GM18867 (cell line): ENCODE measurements at regions not wholly inside any gene's neighbourhood (a gene's known extent, or its start where the extent isn't known, plus 50 kb on each side); places are given as distances from the start of the nearest gene placed in this dataset.

ENCODE experiments used
- ATAC-seq: cut with Tn5 transposase; IDR thresholded peaks from one replicate; pipeline ENCODE4 v1.9.1; 2021; ENCODE audit warnings: mild to moderate bottlenecking, moderate library complexity; ENCODE audit not compliant: unreplicated experiment

DNA sequence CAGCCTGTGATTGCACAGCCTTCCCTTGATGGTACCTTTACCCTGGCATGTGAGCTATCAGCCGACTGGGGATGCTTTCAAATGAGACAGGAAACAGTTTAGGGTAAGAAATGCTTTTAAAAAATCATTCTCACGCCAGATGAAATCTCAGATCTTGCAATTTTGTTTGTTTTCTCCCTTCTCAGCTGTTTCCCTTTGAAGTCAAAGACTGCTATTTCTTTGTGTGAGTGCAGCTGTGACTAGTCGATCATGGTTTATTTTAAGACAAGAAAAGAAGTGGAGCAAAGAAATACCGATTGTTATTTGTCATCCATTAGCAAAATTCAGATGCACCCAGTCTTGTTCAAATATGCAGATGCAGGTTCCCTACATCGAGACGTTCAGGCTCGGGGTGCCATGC is 489.7 kb downstream of the QKI start:
- no peak for ATAC-seq

DNA sequence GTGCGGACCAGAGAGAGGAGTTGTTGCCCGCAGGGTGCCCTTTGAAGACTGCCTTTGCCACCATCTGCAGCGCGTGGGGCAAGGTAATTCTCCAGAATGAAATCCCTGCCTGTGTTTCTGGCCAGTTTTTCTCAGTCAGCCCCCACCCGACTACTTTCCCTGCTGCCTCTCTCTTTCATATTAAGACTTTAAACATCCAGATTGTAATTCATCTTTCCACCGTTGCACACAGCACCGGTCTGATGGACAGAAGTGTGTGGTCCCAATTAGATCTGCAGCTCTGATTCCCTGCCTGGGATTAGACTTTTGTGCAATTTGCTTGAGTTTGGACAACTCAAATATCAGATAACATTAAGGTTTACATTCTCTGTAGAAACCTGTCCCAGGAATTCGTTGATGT is 489.0 kb downstream of the QKI start:
- no peak for ATAC-seq

DNA sequence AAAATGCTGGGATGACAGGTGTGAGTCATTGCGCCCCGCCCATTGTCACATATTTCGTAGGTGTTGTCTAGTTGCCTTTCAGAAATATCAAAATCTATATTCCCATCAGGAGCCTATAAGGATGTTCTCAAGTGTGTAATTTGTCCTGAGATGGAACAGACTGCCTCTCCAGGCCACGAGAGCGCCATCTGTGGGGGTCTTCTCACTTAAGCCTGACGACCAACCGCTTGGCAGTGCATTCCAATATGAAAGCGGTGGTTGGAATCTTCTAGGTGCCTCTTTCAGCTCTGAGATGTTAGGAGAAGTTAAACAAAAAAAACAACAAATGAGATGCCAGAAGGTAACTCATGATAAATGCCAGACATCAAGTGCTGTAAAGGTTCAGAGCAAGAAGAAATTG is 488.5 kb downstream of the QKI start:
- no peak for ATAC-seq

DNA sequence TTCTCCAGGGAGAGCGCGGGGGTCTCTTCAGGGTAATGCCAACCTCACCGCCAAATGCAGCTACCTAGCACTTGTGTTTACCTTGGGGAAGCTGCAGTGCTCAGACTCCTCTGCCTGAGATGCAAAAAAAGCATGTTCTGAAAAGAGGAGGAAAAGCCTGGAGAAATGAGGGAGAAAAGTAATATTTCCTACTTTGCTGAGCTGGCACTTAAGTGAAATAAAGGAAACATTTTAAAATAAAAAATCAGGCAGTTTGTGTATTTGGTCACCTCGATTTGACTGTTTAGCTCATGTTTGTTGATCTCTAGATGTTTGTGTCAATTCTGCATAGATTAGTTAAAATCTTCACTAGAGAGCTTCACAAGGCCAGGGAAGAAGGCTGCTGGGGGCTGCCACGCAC is 487.2 kb downstream of the QKI start:
- ATAC-seq = no peak

DNA sequence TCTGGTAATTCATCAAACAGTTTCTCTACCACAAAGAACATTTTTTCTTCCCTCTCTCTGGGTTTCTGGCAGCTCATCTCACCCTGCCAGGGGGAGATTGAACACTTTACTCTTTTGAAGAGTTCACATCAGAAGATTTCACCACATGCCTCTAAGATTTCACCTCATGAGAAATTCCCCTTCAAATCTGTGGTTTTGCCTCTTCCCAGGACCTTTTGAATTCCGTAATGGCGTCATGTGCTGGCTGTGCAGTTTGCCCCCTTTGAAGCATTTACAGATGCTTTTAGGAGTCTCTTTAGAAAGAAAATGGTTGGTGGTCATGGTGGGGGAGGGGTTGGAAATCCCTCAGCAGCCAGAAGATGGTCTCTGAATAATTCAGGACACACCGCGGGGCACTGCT is 486.1 kb downstream of the QKI start:
- ATAC-seq = no peak

DNA sequence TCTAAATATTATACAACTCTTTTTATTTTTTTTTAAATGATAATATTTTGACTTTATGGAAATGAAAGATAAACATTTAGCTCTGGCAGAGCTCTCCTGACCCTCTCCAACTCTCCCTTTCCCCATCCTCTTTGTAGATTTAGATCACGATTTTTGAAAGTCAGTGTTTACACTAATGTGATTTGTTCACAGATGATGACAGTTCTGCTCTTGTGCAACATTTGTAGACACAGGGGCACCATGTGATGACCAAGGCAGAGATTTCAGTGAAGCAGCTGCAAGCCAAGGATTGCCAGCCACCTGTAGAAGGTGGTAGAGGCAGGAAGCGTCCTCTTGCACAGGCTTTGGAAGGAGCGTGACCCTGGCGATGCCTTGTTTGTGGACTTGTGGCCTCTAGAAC is 483.2 kb downstream of the QKI start:
- ATAC-seq = no peak

DNA sequence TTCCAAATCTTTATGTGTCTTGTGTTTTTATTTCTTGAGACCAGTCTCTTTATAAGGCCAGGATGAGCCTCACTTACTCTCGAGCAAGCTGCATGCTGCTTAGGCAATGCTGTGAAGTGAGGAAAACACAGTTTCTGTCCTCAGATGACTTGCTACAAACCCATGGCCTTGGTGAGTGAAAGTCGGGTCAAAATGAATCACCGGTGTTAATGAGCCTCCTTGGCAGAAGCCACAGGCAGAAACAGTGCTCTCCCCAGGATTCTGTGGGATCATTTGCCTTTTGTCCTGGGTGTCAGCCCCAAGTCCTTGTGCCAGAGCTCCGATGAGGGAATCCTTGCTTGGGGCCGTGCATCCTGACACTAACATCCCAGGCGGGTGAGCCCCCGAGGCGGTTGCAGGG is 482.5 kb downstream of the QKI start:
- no peak for ATAC-seq

DNA sequence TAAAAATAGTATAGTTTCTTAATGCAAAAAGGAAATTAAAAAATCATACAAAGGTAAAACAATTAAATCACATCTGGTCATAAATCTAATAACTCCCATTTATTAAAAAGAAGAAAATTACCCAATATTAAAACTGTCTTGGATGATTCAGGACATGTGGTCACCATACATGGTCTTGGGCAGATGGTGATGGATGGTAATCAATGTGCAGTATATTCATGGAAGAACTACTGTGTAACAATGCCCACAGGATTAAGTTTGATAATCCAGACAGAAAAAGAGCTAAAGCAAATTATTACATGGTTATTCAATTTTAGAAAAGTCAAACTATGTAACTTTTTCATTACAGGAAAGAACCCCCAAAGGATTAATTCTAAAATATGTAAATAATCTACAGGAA is 480.6 kb downstream of the QKI start:
- ATAC-seq = no peak

DNA sequence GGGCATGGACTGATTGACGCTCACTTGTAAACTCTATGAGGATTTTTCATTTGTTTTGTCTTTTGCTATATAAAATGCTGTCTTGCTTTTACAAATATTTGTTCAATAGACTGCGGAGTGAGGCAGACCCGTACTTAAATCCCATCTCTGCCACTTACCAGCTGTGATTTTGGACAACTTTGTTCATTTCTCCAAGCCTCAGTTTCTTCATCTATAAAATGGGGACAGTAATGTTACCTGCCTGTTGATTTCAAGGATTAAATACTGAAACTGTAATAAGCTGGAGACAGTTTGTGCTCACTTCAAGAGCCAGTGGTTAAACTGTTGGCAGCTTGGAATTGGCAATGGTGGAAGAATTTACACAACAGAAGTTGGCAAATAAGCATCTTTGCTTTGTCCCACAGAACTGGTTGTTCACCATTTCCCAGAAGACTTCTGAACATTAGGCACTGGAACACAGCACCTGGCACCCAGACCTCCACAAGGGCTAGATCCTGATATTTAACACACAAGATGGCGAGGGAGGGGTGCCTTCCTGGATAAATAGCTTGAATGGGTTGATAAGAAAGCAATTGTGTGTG is 479.2 kb downstream of the QKI start:
- ATAC-seq = no peak

DNA sequence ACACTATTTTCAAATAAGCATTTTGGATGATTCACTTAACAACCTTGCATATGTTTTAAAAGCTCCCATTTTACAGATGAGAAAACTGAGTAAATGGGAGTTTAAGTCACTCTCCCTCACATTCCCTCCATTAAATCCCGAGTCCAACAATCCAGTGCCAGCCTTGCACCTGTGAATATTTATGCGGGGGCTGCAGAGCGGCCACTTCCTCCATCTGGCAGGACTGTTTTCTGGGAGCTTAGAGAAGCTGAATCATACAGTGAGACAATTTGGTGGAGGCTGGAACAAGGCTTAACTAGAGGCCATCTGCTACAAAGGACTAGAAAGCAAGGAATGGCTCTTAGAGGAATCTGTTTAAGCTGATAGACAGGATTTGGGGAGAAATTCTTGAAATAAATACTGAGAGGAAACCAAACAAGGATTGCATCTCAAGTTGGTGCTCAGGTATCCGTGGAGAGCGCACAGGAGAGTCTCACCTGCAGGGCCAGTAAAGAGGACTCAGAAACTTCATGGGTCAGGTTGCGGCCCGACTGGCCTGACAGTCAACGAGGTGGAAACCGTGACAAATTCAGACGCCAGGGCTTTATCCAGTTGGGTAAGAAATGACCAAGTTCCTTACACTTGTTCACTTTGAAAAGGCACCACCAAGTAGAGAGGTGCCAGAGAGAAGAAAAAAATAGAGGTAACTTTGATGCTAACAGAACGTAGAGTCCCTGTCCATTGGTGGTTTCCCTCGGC is 478.5 kb downstream of the QKI start:
- no peak for ATAC-seq

DNA sequence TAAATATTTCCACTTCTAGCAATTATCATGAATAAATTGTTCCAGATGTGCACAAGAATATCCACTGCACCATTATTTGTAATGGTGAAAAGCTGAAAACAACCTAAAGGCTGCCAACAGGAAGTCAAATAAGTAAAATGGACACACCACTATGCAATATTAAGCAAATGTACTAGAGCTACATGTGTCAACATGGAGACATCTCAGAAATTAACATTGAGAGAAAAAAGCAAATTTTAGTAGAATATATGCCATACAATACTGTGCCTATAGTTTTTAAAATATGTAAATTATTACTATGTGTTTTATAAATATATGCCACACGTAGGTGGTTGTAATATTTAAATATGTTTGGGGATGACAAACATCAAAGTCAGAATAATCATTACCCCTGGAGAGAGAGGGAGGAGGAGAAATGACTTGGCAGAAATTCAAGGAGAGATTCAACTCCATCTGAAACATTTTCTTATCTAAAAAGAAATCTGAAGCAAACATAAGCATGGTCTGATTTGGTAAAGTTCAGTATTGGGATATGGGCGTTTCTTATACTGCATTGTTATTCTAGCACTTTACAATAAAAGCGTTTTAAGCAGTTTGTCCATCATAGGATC is 475.5 kb downstream of the QKI start:
- no peak for ATAC-seq

DNA sequence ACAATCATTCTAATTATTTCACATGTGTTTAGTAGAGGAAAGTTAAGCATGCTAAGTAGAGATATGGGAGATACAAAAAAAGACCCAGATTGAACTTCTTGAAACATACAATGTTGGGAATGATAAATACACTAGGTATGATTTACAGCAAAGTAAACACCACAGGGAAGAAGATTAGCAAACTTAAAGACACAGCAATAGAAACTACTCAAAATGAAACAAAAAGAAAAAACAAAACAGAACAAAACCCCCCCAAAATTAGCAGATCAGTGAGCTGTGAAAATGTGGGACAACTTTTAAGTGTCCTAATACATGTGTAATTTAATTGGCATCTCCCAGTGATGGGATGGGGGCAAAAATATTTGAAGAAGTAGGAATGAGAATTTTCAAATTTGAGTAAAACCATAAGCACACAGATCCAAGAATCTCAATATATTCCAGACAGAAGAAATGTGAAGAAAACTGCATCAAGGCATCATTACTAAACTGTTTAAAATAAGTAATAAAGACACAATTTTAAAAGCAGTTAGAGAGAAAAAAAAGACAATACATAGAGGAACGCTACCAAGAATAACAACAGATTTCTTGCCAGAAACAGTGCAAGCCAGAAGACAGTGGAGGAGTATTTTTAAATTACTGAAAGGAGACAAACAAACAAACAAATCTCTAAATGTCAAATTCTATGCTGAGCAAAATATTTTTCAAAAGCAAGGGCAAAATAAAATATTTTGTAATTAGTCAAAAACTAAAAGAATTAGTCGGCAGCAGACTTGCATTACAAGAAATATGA is 473.7 kb downstream of the QKI start:
- peak; percentile 57 for ATAC-seq

DNA sequence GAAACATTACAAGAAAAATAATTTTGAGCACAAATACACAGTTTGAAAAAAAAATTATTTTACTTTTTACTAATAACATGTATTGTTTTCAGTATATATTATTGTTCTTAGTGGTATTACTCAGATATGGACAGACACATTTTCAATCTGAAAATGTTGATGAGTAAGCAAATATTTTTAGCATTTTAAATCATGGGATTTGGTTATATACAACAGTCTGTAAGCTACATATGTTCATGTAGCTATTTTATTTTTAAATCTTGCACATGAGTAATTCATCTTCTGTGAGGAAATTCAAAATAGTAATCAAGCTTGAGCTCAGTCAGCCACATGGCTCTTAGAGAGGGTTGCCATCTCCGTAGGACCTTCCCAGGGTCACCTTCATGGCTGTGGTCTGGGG is 471.9 kb downstream of the QKI start:
- no peak for ATAC-seq

DNA sequence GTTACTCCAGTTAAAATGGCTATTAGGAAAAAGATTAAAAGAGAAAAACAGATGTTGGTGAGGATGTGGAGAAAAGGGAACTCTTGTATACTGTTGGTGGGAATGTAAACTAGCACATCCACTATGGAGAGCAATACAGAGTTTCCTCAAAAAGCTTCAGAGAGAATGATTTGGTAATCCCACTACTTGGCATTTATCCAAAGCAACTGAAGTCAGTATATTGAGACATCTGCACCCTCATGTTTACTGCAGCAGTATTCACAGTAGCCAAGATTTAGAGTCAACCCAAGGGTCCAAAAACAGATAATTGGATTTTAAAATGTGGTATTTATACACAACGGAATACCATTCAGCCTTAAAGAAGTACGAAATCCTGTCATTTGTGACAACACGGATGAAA is 469.5 kb downstream of the QKI start:
- no peak for ATAC-seq

DNA sequence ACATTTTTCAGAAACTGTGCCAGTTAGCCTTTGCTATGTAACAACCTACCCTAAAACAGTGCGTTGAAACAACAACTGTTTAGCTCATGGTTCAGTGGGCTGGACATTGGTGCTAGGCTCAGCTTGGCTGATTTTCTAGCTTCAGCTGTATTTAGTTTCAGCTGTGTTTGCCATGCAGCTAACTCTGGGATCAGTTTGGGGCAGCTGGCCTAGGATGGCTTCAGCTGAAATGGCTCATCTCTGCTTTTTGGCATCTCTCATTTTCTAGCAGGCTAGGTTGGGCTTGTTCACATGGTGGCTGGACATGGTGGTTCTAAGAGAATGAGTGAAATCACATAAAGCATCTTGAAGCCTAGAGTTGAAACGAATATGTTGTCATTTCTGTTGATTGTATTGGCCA is 464.2 kb downstream of the QKI start:
- no peak for ATAC-seq

DNA sequence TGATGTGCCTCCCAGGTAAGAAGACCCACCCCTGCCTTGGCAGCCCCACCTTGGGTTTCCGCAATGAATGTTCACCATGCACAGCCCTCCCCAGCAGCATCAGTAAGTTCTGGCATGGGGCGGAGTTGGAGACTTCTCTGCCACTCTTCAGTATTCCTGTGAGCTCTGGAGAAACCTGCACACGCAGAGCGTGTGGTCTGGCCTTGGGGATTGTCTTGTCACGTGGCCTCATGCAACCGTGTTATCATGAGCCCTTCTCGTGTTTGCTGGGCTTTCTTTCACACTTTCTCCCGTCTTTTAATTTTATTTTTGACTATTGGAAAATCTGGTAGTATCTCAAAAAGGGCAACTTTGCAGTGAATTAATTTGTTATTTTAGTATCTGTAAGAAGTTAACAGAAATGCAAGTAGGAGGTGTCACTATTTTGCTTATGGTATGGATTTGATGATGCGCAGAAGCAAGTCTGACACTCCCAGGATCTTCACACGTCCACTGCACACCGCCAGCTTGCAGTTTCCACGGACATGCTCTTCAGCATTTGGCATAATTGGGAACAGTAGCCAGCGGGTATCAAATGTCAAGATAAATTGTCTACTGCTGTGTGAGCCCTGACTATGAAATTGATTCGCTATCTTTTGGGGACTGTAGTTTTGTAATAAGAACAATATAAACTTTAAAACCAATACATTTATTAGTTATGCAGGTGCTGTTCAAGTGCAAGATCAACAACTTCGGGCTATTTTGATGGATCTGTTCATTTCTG is 463.5 kb downstream of the QKI start:
- no peak for ATAC-seq

DNA sequence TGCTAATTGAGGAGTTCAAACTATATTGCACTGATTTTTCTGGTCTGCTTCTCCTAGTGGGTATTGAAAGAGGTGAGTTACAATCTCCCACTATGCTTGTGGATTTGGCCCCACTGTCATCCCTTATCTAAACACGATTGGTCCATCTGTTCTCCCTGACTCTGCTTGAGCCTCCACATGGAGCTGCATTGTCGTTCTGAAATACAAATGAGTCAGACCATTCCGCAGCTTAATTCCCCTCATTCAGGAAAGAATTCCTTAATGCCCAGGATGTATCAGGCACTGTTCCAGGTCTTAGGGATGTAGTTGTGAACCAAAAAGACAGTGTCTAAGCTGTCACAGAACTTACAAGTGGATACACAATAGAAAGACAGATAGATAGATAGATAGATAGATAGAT is 461.9 kb downstream of the QKI start:
- ATAC-seq = no peak

DNA sequence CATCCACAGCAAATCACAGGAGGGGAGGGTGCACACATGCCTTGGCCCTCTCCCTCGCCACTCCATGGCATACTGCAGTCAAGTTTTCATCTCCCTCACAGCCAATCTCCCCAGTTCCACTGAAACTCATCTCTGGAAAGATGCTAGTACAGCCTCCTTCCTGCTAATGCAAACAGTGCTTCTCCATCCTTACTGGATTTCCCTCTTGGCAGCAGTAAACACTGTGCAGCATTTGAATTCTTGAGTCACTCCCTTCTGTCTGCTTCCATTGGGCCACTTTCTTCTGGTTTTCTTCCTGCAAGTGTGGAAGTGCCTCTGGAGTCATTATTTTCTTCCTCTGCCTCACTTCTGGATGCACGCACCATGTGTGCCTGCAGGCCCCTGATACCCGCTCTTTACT is 460.3 kb downstream of the QKI start:
- no peak for ATAC-seq

DNA sequence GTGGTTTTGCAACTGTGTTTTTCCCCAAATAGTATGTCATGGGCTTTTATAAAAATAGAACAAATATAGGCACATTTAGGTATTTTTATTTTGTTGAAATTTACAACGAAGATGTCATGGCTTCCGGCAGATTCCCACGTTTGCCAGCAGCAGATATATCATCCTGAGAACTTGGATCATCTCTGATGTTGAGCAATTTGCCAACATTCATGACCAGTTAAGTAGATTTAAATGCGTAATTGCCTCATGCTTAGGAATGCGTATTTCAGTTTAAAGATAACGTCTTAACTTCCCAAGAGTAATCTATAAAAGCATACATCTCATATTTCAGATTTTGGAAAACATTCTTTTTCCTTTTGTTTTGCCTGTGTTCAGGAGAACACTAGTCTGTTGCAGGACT is 457.8 kb downstream of the QKI start:
- no peak for ATAC-seq

DNA sequence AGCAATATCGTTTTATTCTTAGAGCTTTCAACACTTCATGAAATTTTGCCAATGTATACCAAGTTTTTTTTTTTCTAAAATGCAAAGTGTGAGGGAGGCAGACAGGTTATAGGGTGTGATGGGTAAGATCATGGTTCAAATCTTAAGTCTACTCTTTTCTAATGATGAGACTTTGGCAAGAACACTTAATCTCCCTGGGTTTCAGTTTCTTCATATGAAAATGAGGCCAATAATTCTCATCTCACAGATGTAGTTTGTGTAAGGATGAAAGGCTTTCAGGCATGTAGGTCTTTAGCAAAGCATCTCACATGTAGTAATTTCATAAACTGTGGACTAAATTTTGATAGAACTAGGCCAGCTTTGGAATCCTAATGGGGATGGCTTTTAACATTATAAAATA is 457.1 kb downstream of the QKI start:
- no peak for ATAC-seq
